CD4-positive, alpha-beta T cell (primary cell): ENCODE measurements at regions not wholly inside any gene's neighbourhood (a gene's known extent, or its start where the extent isn't known, plus 50 kb on each side); places are given as distances from the start of the nearest gene placed in this dataset.

Experiments used
- ATAC-seq: fragments of 200-7000 bp; cut with Tn5 transposase; one replicate; pipeline ENCODE4 v1.10.0; 2022; ENCODE audit warnings: mild to moderate bottlenecking; ENCODE audit not compliant: poor library complexity
- CTCF ChIA-PET: fragments of 350-600 bp; sonication (Branson Sonifier 250); formaldehyde crosslinking; loops from one replicate; lab custom pipeline; 2021; ENCODE audit warnings: antibody characterized with exemption, inconsistent platforms; lab: Charles Lee
- POLR2A ChIA-PET: fragments of 350-600 bp; sonication (Branson Sonifier 250); formaldehyde crosslinking; loops from one replicate; lab custom pipeline; 2021; ENCODE audit warnings: antibody characterized with exemption, inconsistent platforms; lab: Charles Lee
- DNase-seq, 14 experiments: peaks; one replicate each; pipeline ENCODE4 v3.0.0-alpha.2; 2013 to 2020; ENCODE audit warnings: mixed read lengths in 2 of 14
- H3K27ac ChIP-seq, 2 donors: one replicate each; pipeline versions ENCODE4 v1.5.1 to v1.7.0; 2013; ENCODE audit warnings: low read length in 2 of 2, low read depth in 1 of 2, mild to moderate bottlenecking in 1 of 2
- H3K27me3 ChIP-seq, 2 experiments: 1 replicate in 1 of 2; 2 replicates in 1 of 2; pipeline versions ENCODE4 v1.6.1 to v1.7.0; 2013; ENCODE audit warnings: low read length in 2 of 2, control low read depth in 1 of 2, mild to moderate bottlenecking in 1 of 2, moderate library complexity in 1 of 2; ENCODE audit not compliant: insufficient read depth in 2 of 2, control insufficient read depth in 1 of 2
- H3K36me3 ChIP-seq: one replicate; pipeline ENCODE4 v1.6.1; 2013; ENCODE audit warnings: low read length, control low read depth; ENCODE audit not compliant: insufficient read depth
- H3K4me1 ChIP-seq: one replicate; pipeline ENCODE4 v1.6.1; 2013; ENCODE audit warnings: low read length, control low read depth; ENCODE audit not compliant: insufficient read depth
- H3K4me3 ChIP-seq: one replicate; pipeline ENCODE4 v1.5.1; 2013; ENCODE audit warnings: mild to moderate bottlenecking, low read length, moderate library complexity
- H3K9me3 ChIP-seq, 2 experiments: 1 replicate in 1 of 2; 2 replicates in 1 of 2; pipeline versions ENCODE4 v1.6.1 to v1.7.0; 2013; ENCODE audit warnings: low read length in 2 of 2, mild to moderate bottlenecking in 2 of 2, control low read depth in 1 of 2, moderate library complexity in 1 of 2; ENCODE audit not compliant: control insufficient read depth in 1 of 2, insufficient read depth in 1 of 2
- H3K27ac Mint-ChIP-seq: one replicate; pipeline ENCODE4 v1.8.0; 2020; ENCODE audit warnings: mixed read lengths
- H3K27me3 Mint-ChIP-seq: one replicate; pipeline ENCODE4 v1.8.0; 2021; ENCODE audit warnings: mixed read lengths
- H3K36me3 Mint-ChIP-seq: one replicate; pipeline ENCODE4 v1.8.0; 2021; ENCODE audit warnings: low read depth, mixed read lengths
- H3K4me1 Mint-ChIP-seq: one replicate; pipeline ENCODE4 v1.8.0; 2021; ENCODE audit warnings: low read depth, mixed read lengths
- H3K4me3 Mint-ChIP-seq: one replicate; pipeline ENCODE4 v1.8.0; 2020; ENCODE audit warnings: mild to moderate bottlenecking, mixed read lengths
- H3K9me3 Mint-ChIP-seq: one replicate; pipeline ENCODE4 v1.8.0; 2020; ENCODE audit warnings: mixed read lengths
- intact Hi-C, 2 experiments: fragments of 100-400 bp; cut with DNase I in 1 of 2; cut with micrococcal nuclease in 1 of 2; formaldehyde crosslinking; loops; one replicate each; pipeline versions ENCODE4 v1.15.1 to v1.9.0; 2023 to 2025; cut with DNase I, micrococcal nuclease
- TF ChIP-seq, protein P1 (sequence below): fragments of 200-600 bp; IDR thresholded peaks from one replicate; pipeline ENCODE4 v1.8.0; 2022; ENCODE audit warnings: antibody characterized with exemption, mild to moderate bottlenecking

DNA sequence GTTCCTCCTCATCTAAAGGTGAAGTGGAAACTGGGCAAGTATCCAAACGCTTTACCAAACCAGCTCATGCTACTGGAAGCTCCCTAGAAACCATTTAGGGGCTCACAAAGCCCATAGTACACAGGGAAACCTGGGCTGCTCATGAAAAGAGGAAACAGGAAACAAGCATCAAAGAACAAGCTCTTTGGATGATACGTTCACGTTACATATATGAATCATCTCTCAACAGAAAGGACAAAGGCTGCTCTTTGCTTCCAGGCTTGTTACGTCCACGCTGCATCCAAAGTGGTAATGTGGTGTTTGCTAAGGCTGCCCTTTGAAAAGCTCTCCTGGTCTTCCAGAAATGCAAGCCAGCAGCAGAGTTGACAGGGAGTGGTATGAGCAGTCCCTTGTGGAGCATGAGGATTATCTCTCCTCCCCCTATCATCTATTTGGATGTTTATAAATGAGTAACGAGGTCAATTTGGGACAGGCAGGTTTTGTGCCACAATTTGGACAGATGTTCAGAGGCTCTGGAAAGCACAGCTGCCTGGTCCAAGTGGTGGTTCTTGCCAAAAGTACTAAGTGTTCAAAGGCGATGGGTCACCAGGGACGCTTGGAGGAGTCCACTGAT, 98.0 kb upstream of the RORA start:
- Histone ChIP-seq H3K27ac (no peak overlapping the region), H3K36me3 (no peaks in the 10 kb centered on the region), H3K4me1 (no peaks in the 10 kb centered on the region), H3K27me3 (no peaks in the 10 kb centered on the region), H3K4me3 (no peak overlapping the region), H3K9me3 (peaks cover 0 to 4% of the 10 kb centered on the region in 2 experiments)
- H3K27ac Mint-ChIP-seq: no peak overlapping the region
- POLR2A ChIA-PET: no interaction called here
- ATAC-seq (no peak), DNase-seq (no peak)
- CTCF ChIA-PET: no interaction called here
- TF ChIP-seq, protein P1, sequence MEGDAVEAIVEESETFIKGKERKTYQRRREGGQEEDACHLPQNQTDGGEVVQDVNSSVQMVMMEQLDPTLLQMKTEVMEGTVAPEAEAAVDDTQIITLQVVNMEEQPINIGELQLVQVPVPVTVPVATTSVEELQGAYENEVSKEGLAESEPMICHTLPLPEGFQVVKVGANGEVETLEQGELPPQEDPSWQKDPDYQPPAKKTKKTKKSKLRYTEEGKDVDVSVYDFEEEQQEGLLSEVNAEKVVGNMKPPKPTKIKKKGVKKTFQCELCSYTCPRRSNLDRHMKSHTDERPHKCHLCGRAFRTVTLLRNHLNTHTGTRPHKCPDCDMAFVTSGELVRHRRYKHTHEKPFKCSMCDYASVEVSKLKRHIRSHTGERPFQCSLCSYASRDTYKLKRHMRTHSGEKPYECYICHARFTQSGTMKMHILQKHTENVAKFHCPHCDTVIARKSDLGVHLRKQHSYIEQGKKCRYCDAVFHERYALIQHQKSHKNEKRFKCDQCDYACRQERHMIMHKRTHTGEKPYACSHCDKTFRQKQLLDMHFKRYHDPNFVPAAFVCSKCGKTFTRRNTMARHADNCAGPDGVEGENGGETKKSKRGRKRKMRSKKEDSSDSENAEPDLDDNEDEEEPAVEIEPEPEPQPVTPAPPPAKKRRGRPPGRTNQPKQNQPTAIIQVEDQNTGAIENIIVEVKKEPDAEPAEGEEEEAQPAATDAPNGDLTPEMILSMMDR: no peak
- no peaks in the 10 kb centered on the region for H3K36me3 Mint-ChIP-seq
- no peak overlapping the region for H3K4me3 Mint-ChIP-seq
- no peaks in the 10 kb centered on the region for H3K9me3 Mint-ChIP-seq
- intact Hi-C loops: no loop called here
- no peaks in the 10 kb centered on the region for H3K4me1 Mint-ChIP-seq
- peaks cover 26% of the 10 kb centered on the region for H3K27me3 Mint-ChIP-seq

DNA sequence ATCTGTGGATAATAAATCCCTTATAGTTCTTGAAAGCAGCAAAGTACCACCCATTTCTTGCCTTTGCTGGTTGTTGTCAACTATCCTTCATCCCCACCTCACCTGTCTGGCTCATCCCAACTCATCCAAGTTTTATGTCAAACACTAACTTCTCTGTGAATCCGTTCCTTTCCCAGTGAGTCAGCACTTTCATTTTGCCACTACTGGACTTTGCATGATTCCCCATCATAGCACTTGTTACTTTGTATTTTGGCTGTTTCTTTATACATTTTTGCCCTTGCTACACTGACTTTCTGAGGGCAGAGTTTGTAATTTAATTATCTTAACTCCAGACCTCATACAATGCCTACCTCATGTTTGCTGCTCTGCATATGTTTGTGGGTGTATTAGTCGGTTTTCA, 90.8 kb upstream of the RORA start:
- ATAC-seq (no peak), DNase-seq (no peak)
- Histone ChIP-seq H3K27me3 (no peaks in the 10 kb centered on the region), H3K4me1 (no peaks in the 10 kb centered on the region), H3K4me3 (no peak overlapping the region), H3K36me3 (no peaks in the 10 kb centered on the region), H3K9me3 (peaks cover 0 to 4% of the 10 kb centered on the region in 2 experiments), H3K27ac (no peak overlapping the region)
- CTCF ChIA-PET: no interaction called here
- Mint-ChIP-seq H3K36me3 (no peaks in the 10 kb centered on the region), H3K4me3 (no peak overlapping the region), H3K27ac (no peak overlapping the region), H3K27me3 (peaks cover 15% of the 10 kb centered on the region), H3K9me3 (no peaks in the 10 kb centered on the region), H3K4me1 (no peaks in the 10 kb centered on the region)
- POLR2A ChIA-PET: no interaction called here
- intact Hi-C loops: no loop called here
- TF ChIP-seq, protein P1: no peak

- TF ChIP-seq, protein P1: no peak
- no peak overlapping the region for H3K4me3 Mint-ChIP-seq
- ChIA-PET POLR2A (no interaction called here), CTCF (no interaction called here)
- DNase-seq (no peak), ATAC-seq (no peak)
- Histone ChIP-seq H3K27me3 (peaks cover 0 to 3% of the 10 kb centered on the region in 2 experiments), H3K36me3 (no peaks in the 10 kb centered on the region), H3K9me3 (peaks cover 0 to 4% of the 10 kb centered on the region in 2 experiments), H3K4me1 (no peaks in the 10 kb centered on the region), H3K4me3 (no peak overlapping the region), H3K27ac (no peak overlapping the region)
- H3K36me3 Mint-ChIP-seq: no peaks in the 10 kb centered on the region
- H3K4me1 Mint-ChIP-seq: no peaks in the 10 kb centered on the region
- H3K27me3 Mint-ChIP-seq: peaks cover 9% of the 10 kb centered on the region
- no peaks in the 10 kb centered on the region for H3K9me3 Mint-ChIP-seq
- intact Hi-C loops: no loop called here
- H3K27ac Mint-ChIP-seq: no peak overlapping the region
These were observed 89.9 kb upstream of the RORA start for GRCh38 chr15:61318802-61319525.
